Stimulated activated CD8-positive, alpha-beta memory T cell treated with anti-CD3 and anti-CD28 coated beads, Interleukin-7, amount 100 ng/mL, for 24 hours (primary cell): ENCODE measurements at regions not wholly inside any gene's neighbourhood (a gene's known extent, or its start where the extent isn't known, plus 50 kb on each side); places are given as distances from the start of the nearest gene placed in this dataset.

Experiments
- DNase-seq: peaks from one replicate; pipeline ENCODE4 v3.0.0-alpha.2; 2020; ENCODE audit warnings: low read depth

DNA sequence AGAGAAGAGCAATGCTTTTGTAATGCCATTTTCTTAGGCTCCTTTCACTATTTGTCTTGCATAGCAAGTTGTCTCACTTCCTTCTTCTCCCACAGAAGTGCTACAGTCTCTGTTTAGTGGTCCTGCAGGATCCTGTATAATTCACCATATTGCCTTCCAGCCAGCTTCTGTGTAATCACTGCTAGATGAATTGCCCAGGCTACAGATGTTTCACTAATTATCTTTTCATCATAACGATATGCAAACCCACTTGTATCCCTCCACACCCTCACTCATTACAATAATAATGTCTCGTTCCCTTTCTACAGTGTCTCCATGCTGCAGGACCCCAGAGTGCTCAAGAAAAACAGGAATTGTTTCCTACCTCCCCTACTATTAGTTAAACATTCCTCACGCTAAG, 402.9 kb downstream of the TBL1XR1 start:
- DNase-seq: no peak

DNA sequence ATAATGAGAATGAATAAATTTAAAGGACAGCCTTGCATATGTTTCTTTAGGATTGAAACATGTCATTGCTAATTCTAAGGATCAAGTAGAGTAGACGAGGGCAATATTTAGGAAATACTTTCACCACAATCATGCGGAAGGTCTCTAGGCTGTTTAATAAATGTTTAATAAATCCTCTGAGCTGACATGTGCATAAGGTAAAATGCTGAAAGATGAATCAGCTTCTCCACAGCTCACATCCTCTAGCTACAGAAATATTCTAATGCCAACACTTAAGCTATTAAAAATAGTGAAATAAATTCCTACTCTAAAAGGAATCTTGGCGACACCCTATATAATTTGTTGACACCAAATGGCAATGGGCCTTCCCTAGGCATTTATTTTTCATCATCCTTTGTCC, 407.3 kb downstream of the TBL1XR1 start:
- no peak for DNase-seq

DNA sequence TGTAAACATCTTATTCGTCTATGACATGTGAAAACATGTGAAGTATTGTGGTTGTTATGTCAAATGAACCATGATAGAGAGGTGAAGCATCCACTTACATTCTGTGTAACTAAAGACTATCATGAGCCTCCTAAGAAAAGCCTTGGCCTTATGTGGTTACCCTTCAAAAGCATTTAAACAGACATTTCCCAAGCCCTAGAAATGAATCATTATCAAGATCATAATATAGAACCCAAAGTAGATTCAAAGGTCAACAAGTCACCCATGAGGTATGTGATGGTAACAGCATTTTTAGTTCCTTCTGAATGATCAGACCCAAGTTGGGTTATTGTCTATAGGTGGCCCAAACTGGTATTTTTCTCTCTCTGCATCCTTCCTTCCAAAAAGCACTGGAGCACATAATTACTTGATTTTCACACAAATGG, 408.0 kb downstream of the TBL1XR1 start:
- no peak for DNase-seq

DNA sequence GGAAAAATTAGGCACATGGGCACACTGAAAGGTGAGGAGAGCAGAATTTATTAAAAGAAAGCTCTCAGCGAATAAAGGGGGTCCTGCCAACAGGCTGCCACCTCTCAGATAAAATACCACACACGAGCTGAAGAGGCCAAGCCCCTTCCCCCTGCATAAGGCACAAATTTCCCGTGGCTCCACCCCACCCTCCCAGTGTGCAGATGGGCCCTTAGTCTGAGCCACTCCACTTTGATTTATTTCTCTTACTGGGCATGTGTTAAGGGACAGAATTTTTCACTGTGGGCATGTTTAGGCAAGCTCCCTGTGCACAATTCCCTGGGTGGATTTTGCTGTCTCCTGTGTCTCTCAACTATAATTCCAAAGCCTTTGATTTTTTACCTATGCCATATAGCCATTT, 409.8 kb downstream of the TBL1XR1 start:
- DNase-seq: no peak

DNA sequence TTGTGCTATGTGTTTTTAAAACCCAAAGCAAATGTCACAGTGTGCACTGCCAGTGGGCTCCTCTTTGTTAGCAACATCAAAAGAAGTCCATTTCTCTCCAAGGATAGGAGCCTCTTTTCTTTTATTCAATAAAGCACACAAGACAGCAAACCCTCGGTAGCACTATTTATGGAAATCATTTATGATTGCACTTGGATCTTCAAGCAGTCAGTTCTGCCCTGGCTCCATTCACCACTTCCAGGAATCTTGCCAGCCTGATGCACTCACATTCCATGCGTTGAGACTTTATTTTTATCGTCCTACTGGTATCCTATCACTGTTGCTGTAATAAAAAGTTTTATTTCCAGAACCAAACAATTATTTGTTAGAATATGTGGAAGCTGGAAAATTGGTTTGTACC, 412.1 kb downstream of the TBL1XR1 start:
- DNase-seq: no peak

DNA sequence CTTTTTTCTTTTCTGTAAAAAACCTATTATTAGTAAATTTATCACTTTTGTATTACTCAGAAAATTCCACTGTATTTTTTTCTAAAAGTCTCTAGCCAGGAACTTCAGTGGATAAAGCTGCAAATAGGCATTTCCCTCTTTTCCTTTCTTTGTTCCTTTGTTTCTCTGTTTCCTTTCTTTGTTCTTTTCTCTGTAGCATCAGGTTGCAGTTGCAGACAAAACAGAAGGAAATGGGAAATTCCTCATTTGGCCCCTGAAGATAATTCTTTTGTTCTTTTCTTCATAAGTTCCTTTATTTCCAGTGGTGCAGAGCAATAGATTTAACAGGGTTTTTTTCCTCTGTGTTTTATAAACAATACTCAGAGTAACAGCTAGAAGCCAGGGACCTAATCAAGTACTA, 416.5 kb downstream of the TBL1XR1 start:
- DNase-seq: no peak

DNA sequence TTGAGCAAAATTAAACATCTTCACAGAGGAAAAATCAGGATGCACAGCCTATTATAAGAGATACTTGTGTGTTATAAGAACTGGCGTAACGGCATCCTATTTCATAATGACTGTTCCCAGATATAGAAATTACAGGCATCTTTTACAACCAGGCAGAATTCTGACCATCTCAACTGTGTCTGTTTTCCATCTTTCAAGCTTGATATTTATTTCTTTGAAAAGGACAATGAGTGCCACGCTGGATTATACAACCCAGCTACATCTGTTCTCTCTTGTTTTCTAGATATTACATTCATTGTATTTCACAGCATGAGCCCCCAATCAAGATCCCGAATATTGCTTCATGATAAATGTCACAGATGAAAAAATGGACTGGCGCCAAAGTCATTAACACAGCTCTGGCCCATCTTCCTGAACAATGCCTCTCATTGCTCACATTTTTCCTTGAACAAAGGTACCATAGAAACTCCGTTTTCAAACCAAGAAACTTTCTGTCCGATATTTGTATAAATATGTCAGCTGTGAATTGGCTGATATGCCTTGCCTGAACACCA, 420.6 kb downstream of the TBL1XR1 start:
- no peak for DNase-seq

DNA sequence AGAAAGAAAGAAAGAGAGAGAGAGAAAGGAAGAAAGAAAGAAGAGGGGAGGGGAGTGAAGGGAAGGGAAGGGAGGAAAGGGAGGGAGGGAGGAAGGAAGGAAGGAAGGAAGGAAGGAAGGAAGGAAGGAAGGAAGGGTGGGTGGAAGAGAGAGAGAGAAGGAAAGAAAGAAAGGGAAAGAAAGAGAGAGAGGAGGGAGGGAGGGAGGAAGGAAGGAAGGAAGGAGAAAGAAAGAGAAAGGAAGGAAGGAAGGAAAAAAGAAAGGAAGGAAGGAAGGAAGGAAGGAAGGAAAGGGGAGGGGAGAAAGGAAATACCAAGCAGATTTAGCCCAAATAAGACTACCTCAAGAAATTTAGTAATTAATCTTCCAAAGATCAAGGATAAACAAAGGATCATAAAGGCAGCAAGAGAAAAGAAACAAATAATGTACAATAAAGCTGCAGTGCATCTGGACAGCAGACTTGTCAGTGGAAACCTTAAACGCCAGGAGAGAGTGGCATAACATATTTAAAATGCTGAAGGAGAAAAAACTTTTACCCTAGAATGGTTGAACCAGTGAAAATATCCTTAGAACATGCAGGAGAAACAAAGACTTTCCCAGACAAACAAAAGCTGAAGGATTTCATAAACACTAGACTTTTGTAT, 427.6 kb downstream of the TBL1XR1 start:
- DNase-seq: no peak

DNA sequence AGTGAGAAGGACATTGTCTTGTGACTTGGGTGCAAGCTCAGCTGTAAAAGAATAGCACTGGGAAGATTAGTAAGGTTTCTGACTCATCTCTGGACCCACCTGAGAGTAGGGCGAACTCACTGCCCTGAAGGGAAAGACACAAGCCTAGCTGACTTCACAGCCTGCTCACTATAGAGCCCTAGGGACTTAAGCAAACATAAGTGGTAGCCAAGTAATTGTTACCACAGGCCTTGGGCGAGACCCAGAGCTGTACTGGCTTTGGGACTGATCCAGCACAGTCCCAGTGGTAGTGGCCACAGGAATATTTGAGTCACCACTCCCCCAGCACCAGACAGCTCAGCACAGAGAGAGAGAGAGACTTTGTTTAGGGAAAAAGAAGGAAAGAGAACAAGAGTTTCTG, 429.9 kb downstream of the TBL1XR1 start:
- no peak for DNase-seq

DNA sequence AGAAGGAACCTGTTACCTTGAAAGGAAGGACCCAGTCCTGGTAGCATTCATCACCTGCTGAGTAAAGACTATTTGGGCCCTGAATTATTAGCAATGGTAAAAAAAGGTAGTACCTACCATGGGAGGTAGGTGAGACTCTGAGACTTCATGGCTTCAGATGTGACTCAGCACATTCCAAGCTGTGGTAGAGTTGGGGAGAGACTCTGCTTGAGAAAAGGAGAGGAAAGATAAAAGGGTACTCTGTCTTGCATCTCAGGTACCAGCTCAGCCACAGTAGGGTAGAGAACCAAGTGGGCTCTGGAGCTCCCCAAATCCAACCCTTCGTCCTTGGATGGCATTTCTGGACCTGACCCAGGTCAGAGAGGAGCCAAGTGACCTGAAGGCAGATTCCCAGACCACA, 430.4 kb downstream of the TBL1XR1 start:
- DNase-seq: no peak

DNA sequence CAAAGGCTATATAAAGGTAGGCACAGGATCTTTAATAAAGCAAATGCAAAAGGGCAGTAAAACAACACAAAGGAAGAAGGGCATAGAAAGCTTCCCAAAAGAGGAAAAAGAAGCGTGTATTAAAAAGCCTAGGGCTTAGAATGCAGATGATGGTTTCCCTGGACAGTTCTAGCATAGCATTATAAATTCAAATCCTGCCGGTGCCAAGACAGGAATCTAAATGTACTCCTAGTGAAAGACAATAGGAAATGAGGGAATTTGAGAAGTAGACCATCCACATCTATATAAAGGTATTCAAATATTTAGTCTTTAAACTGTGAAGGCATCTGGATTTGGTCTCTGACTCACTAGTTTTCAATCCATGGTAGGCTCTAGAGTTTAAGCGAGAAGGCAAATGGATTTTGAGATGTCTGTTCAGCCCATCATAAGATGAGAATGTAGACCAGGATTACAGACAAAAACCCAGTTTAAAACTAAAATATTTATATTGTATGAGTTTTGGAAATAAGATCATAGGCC, 431.8 kb downstream of the TBL1XR1 start:
- DNase-seq: no peak

DNA sequence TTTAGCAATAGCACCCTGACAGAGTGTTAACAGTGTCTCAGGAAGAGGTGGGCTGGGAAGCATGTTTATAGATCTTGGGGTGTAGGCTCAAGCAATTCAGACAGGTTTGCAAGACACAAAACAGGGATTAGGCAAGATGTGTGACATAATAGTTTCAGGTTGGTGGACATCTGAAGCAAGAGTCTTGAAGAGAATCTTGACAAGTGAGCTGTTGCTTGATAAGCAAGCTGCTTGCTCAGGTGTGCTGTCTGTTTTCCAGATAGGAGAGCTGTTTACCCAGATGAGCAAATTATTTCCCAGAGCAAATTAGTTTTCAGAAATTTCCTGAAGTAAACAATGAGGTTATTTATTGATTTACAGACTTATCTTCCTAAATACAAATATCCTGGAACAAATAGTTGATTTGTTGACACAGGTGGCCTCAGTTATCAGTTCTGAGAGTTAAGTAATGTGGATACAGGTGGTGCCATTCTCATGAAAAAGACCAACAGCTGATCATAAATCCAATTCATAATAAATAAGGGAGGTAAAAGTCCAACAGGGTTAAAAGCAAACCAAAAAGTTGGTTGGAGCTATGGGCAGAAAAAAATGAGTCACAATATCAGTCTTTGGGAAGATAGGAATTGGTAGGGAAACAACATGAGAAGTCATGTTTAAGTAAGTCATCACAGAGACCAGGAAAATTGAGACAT, 437.3 kb downstream of the TBL1XR1 start:
- no peak for DNase-seq

DNA sequence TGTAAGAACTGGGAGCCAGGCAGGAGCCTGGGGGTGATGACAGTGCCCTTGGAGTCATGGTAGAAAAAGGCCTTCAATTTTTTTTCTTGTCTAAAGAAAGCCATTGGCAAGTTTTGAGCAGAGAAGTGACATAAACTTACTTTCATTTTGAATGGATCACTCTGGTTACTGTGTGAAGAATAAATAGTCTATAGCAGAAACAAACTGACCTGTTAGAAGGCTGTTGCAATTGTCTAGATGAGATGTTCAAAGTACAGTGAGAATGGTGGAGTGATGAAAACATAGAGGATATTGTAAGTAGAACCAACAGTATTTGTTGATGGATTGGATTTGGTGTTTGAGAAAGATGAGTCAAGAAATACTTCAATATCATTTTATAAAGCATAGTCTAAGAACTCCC, 439.9 kb downstream of the TBL1XR1 start:
- no peak for DNase-seq

DNA sequence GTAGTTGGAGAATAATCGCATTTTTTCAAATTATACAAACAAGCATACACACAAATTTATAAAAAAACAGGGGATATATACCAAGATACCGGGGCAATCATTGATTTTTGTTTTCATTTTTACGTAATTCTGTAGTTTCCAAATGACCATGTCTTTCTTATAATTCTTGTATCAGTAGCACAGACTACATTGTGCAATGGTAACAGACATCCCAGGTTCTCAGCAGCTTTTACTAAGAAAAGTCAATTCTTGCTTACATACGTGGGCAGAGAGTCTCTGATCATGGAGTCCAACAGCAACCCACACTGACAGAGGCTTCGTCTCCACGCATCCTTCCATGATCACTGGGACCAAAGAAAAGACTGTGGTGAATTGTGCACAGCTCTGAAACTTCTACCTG, 441.3 kb downstream of the TBL1XR1 start:
- DNase-seq: no peak

DNA sequence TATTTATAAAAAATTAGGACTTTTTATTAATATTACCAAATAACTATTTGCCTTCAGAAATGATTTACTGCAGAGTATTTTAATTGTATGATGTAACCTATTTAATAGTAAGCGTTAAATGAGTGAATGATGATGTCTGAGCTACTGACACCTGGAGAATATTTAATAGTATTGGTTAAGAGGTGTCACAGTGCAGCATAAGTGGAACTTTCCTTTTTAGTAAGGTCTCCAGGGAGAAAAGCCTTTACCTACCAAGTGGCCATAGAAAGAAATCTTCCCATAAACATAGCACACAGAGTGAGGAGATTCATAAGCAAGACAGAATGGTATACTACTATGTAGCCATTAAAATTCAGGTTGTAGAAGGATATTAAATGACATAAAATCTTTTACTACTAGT, 441.7 kb downstream of the TBL1XR1 start:
- DNase-seq: no peak

DNA sequence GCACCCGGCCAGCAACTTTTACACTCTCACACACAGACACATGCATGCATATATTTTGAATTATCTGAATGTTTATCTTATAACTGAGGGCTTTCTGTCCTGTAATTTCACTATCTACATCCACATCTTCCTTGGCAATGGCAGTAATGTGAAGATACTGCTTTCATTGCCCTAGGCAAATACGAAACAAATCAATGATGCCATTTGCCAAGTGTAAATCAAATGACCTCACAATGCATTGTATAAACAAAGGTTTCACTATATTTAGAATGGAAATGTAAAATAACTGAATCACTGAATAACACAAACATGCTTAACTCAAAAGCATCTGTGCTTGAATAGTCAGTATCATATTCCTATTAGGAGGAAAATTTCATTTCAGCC, 455.6 kb downstream of the TBL1XR1 start:
- DNase-seq: no peak

DNA sequence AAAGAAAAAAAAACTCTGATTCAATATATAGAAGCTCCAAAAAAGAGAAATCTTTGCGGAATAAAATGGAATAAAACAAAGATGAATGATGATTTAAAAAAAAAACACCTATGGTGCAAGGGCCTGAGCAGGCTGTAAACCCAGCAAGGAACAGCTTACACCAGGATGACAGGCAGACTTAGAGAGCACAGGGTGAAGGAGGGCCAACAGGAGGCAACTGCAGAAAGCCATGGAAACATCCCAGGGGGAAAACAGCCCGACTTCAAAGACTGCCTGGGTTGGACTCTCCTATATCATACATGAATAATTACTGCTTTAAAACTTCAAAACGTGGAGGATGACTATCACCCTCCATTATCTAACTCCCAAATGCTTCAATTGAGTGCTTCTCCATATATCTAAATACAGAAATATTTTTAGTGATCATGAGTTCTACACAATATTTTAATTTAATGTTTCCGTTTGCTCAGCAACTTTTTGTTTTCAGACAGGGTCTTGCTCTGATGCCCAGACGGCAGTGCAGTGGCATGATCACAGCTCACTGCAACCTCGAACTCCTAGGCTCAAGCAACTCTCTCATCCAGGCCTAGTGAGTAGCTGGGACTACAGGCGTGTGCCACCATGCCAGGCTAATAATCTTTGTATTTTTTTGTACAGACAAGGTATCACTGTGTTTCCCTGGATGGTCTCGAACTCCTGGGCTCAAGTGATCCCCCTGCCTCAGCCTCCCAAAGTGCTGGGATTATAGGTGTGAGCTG, 456.2 kb downstream of the TBL1XR1 start:
- DNase-seq: no peak

DNA sequence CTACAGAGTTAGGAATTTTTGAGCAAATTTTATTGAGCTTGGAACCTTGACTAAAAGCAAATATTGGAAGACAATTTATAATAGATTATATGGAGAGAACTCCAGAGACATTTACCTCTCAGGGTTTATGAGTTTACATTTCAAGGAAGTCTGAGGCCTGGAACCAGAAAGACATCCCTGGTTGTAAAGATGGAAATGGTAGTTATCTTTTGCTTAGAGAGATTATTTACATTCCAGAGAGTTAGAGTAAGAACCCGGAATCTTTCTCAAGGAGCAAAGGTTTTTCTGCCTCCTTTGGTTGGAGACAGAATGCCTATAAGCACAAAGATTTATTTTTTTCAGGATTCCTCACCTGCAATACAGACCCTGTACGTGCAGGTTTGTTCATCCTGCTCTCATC, 458.1 kb downstream of the TBL1XR1 start:
- DNase-seq: no peak

DNA sequence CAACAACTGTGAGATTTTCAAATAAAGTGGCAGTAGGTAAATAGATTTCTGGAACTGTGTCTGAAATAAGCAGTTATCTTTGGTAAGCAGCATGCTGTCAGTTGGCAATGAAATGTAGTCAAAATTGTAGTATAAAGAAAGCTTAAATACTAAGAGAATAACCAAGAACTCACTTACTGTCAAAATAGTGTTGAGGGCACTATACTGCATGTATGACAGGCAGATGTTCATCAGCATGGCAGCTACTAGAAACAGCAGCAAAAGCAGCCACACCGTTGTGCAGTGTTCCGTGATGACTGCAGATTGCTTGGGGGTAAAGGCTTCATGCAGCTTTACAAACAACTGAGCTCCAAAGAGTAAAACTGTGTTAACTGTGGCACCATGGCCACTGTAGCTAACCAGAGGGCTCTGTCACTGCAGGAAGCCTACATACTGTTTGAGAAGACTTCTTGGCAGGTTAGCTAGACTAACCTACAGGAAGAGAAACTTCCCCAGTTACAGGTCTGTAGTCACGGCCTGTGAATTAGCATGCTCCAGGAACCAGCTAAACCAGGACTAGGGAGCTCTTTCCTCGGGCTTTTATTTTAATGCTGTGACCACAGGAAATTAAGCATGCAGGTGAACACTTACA, 459.7 kb downstream of the TBL1XR1 start:
- no peak for DNase-seq

DNA sequence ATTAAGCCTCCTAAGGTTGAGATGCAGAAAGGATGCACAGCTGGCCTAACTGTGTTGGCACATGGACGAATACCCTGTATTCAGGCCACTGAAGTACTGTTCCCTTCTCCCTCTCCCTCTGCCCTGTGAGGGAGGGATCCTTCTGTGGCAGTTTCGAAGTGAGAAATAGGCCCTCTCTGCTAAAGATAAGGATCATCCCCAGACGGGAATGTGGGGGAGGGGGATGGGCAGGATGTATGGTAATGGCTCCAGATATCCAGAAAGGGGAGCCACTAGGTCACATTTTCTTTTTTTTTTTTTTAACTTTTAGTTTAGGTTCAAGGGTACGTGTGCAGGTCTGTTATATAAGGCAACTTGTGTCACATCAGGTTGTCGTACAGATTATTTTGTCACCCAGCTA, 463.1 kb downstream of the TBL1XR1 start:
- DNase-seq: no peak

DNA sequence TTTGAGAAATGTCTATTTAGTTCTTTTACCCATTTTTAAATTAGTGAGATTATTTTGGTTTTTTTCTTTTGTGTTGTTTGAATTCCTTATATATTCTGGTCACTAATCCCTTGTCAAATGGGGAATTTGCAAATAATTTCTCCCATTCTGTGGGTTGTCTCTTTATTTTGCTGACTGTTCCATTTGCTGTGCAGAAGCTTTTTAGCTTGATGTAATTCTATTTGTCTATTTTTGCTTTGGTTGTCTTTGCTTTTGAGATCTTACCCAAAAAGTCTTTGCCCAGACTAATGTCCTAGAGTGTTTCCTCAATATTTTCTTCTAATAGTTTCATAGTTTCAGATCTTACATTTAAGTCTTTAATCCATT, 472.9 kb downstream of the TBL1XR1 start:
- DNase-seq: no peak

DNA sequence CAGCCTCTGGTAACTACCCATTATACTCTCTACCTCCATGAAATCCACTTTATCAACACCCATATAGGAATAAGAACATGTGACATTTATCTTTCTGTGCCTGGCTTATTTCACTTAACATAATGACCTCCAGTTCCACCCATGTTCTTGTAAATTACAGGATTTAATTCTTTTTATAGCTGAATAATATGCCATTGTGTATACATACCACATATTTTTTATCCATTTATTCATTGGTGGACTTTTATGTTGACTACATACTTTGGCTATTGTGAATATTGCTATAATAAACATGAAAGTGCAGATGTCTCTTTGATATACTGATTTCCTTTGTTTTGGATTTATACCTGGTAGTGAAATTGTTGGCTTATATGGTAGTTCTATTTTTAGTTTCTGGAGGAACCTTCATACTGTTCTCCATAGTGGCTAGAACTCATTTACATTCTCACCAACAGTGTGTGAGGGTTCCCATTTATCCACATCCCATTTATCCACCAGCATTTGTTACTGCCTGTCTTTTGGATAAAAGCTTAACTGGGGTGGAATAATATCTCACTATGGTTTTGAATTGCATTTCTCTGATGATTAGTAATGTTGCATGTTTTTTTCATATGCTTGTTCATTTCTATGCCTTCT, 473.4 kb downstream of the TBL1XR1 start:
- DNase-seq: no peak
